Activated B cell treated with CpG ODN at 0.5 μM for 24 hours (primary cell): ENCODE measurements at regions not wholly inside any gene's neighbourhood (a gene's known extent, or its start where the extent isn't known, plus 50 kb on each side); places are given as distances from the start of the nearest gene placed in this dataset.

ENCODE experiments used
- ATAC-seq: fragments of 200-7000 bp; cut with Tn5 transposase; one replicate; pipeline ENCODE4 v1.10.0; 2021; ENCODE audit warnings: low read depth, mild to moderate bottlenecking, moderate library complexity
- CTCF ChIA-PET: fragments of 350-600 bp; sonication (Branson Sonifier 250); formaldehyde crosslinking; loops from one replicate; lab custom pipeline; 2021; ENCODE audit warnings: antibody characterized with exemption; lab: Charles Lee
- POLR2A ChIA-PET: fragments of 350-600 bp; sonication (Branson Sonifier 250); formaldehyde crosslinking; loops from one replicate; lab custom pipeline; 2021; ENCODE audit warnings: antibody characterized with exemption; lab: Charles Lee
- DNase-seq: peaks from one replicate; pipeline ENCODE4 v3.0.0; 2022
- H3K27ac Mint-ChIP-seq: one replicate; pipeline ENCODE4 v1.8.0; 2020; ENCODE audit warnings: mixed read lengths
- H3K27me3 Mint-ChIP-seq: one replicate; pipeline ENCODE4 v1.8.0; 2021; ENCODE audit warnings: mixed read lengths
- H3K36me3 Mint-ChIP-seq: one replicate; pipeline ENCODE4 v1.8.0; 2021; ENCODE audit warnings: low read depth, mixed read lengths
- H3K4me1 Mint-ChIP-seq: one replicate; pipeline ENCODE4 v1.8.0; 2021; ENCODE audit warnings: mixed read lengths
- H3K4me3 Mint-ChIP-seq: one replicate; pipeline ENCODE4 v1.8.0; 2020; ENCODE audit warnings: mild to moderate bottlenecking, mixed read lengths
- H3K9me3 Mint-ChIP-seq: one replicate; pipeline ENCODE4 v1.8.0; 2020; ENCODE audit warnings: mixed read lengths
- CTCF ChIP-seq: fragments of 200-600 bp; IDR thresholded peaks from one replicate; pipeline ENCODE4 v1.8.0; 2022; ENCODE audit warnings: antibody characterized with exemption, mild to moderate bottlenecking
- intact Hi-C: fragments of 100-400 bp; cut with micrococcal nuclease; formaldehyde crosslinking; loops from one replicate; pipeline ENCODE4 v1.15.1; 2024

GRCh38 chr5:163387589-163388343 is 49.6 kb upstream of the CCNG1 start:
- no peak for TF ChIP-seq CTCF
- peaks cover 14% of the 10 kb centered on the region for H3K27me3 Mint-ChIP-seq
- DNase-seq (no peak), ATAC-seq (no peak)
- no peaks in the 10 kb centered on the region for H3K36me3 Mint-ChIP-seq
- CTCF ChIA-PET = interaction anchor here (1.4 kb wide), 1 partner anchor 21 kb away, joined by 4 read pairs; no protein-coding TSS in a partner anchor
- no peak overlapping the region for H3K4me3 Mint-ChIP-seq
- POLR2A ChIA-PET = no interaction called here
- peaks cover 13% of the 10 kb centered on the region for H3K9me3 Mint-ChIP-seq
- intact Hi-C loops = no loop called here
- no peaks in the 10 kb centered on the region for H3K4me1 Mint-ChIP-seq
- H3K27ac Mint-ChIP-seq = no peak overlapping the region
